Loucy (cell line): ENCODE measurements at regions not wholly inside any gene's neighbourhood (a gene's known extent, or its start where the extent isn't known, plus 50 kb on each side); places are given as distances from the start of the nearest gene placed in this dataset.

Experiments
- H2AFZ ChIP-seq: fragments of 200-600 bp; sonication (generic); 2 replicates; pipeline ENCODE4 v1.6.0; 2016; ENCODE audit warnings: antibody characterized with exemption, mild to moderate bottlenecking, low read length, moderate library complexity
- H3F3A ChIP-seq: fragments of 200-600 bp; 2 replicates; pipeline ENCODE4 v1.6.0; 2016; ENCODE audit warnings: antibody characterized with exemption, low read depth, mild to moderate bottlenecking
- H3K27me3 ChIP-seq: fragments of 200-600 bp; sonication (generic); 2 replicates; pipeline ENCODE4 v1.6.1; 2014; ENCODE audit warnings: low read length, mild to moderate bottlenecking; ENCODE audit not compliant: insufficient read depth, poor library complexity, severe bottlenecking
- H3K36me3 ChIP-seq: fragments of 200-600 bp; sonication (generic); 2 replicates; pipeline ENCODE4 v1.6.1; 2016; ENCODE audit warnings: low read length; ENCODE audit not compliant: insufficient read depth
- H3K4me1 ChIP-seq: fragments of 200-600 bp; sonication (generic); 2 replicates; pipeline ENCODE4 v1.5.1; 2014; ENCODE audit warnings: low read length, mild to moderate bottlenecking; ENCODE audit not compliant: insufficient read depth, poor library complexity, severe bottlenecking
- H3K4me2 ChIP-seq: fragments of 200-600 bp; sonication (generic); 2 replicates; pipeline ENCODE4 v1.6.0; 2014; ENCODE audit warnings: antibody characterized with exemption, low read length, low read depth, mild to moderate bottlenecking; ENCODE audit not compliant: poor library complexity, severe bottlenecking
- H3K4me3 ChIP-seq: fragments of 200-600 bp; sonication (generic); 2 replicates; pipeline ENCODE4 v1.5.1; 2014; ENCODE audit warnings: low read length, mild to moderate bottlenecking, mixed read lengths; ENCODE audit not compliant: poor library complexity, severe bottlenecking
- H3K79me2 ChIP-seq: fragments of 200-600 bp; sonication (generic); 2 replicates; pipeline ENCODE4 v1.6.1; 2014; ENCODE audit warnings: low read length; ENCODE audit not compliant: insufficient read depth
- H3K9ac ChIP-seq: fragments of 200-600 bp; sonication (generic); 2 replicates; pipeline ENCODE4 v1.6.0; 2014; ENCODE audit warnings: mild to moderate bottlenecking, low read depth, low read length, moderate library complexity; ENCODE audit not compliant: poor library complexity, severe bottlenecking
- H3K9me2 ChIP-seq: fragments of 200-600 bp; sonication (generic); replicated peaks from 2 replicates; pipeline ENCODE4 v1.6.1; 2016; ENCODE audit warnings: low read depth, low read length, mixed read lengths
- H3K9me3 ChIP-seq: fragments of 200-600 bp; sonication (generic); 2 replicates; pipeline ENCODE4 v1.6.1; 2014; ENCODE audit warnings: mild to moderate bottlenecking, antibody characterized with exemption, low read length, low read depth; ENCODE audit not compliant: insufficient read depth
- H4K20me1 ChIP-seq: fragments of 200-600 bp; sonication (generic); 2 replicates; pipeline ENCODE4 v1.6.0; 2014; ENCODE audit warnings: antibody characterized with exemption, low read length, mild to moderate bottlenecking; ENCODE audit not compliant: insufficient read depth, poor library complexity, severe bottlenecking
- CTCF ChIP-seq: fragments of 200-600 bp; sonication (generic); conservative IDR thresholded peaks from 2 replicates; pipeline ENCODE4 v1.5.1; 2014; ENCODE audit warnings: mild to moderate bottlenecking, antibody characterized with exemption, low read length
- EZH2phosphoT487 ChIP-seq: fragments of 200-600 bp; IDR thresholded peaks from 2 replicates; pipeline ENCODE4 v1.6.1; 2018; ENCODE audit warnings: antibody characterized with exemption, mild to moderate bottlenecking, moderate library complexity, borderline replicate concordance

GRCh38 chr3:117665296-117665695, 955.7 kb downstream of the TUSC7 start:
- Histone ChIP-seq H3K79me2 (no peaks in the 10 kb centered on the region), H3K27me3 (no peaks in the 10 kb centered on the region), H3K9me2 (no peaks in the 10 kb centered on the region), H3K4me1 (no peaks in the 10 kb centered on the region), H3K4me2 (no peak overlapping the region), H3K9me3 (no peaks in the 10 kb centered on the region), H4K20me1 (no peaks in the 10 kb centered on the region), H3K4me3 (no peak overlapping the region), H3K9ac (no peak overlapping the region), H3F3A (no peaks in the 10 kb centered on the region), H3K36me3 (no peaks in the 10 kb centered on the region), H2AFZ (no peak overlapping the region)
- TF ChIP-seq CTCF, result no peak
- TF ChIP-seq EZH2phosphoT487, result no peak

GRCh38 chr3:117666325-117666724, 956.7 kb downstream of the TUSC7 start:
- H3K9me2 ChIP-seq, result no peaks in the 10 kb centered on the region
- TF ChIP-seq EZH2phosphoT487 (no peak), CTCF (no peak)
- no peaks in the 10 kb centered on the region for H3F3A ChIP-seq
- H3K27me3 ChIP-seq, result no peaks in the 10 kb centered on the region
- H3K36me3 ChIP-seq, result no peaks in the 10 kb centered on the region
- no peak overlapping the region for H3K9ac ChIP-seq
- H3K79me2 ChIP-seq, result no peaks in the 10 kb centered on the region
- H2AFZ ChIP-seq, result no peak overlapping the region
- H3K4me3 ChIP-seq, result no peak overlapping the region
- no peaks in the 10 kb centered on the region for H4K20me1 ChIP-seq
- H3K4me1 ChIP-seq, result no peaks in the 10 kb centered on the region
- H3K9me3 ChIP-seq, result no peaks in the 10 kb centered on the region
- H3K4me2 ChIP-seq, result no peak overlapping the region

- H4K20me1 ChIP-seq, result no peaks in the 10 kb centered on the region
- H3K27me3 ChIP-seq, result no peaks in the 10 kb centered on the region
- no peak overlapping the region for H2AFZ ChIP-seq
- TF ChIP-seq CTCF (no peak), EZH2phosphoT487 (no peak)
- H3K9ac ChIP-seq, result no peak overlapping the region
- H3K4me1 ChIP-seq, result no peaks in the 10 kb centered on the region
- no peaks in the 10 kb centered on the region for H3K9me2 ChIP-seq
- H3F3A ChIP-seq, result no peaks in the 10 kb centered on the region
- H3K9me3 ChIP-seq, result no peaks in the 10 kb centered on the region
- no peaks in the 10 kb centered on the region for H3K79me2 ChIP-seq
- no peak overlapping the region for H3K4me3 ChIP-seq
- H3K36me3 ChIP-seq, result no peaks in the 10 kb centered on the region
- H3K4me2 ChIP-seq, result no peak overlapping the region
Measured at GRCh38 chr3:117666812-117667211, 957.2 kb downstream of the TUSC7 start.
